Lung (tissue), 11 donors: ENCODE measurements at regions not wholly inside any gene's neighbourhood (a gene's known extent, or its start where the extent isn't known, plus 50 kb on each side); places are given as distances from the start of the nearest gene placed in this dataset.

Source experiments
- ATAC-seq: fragments of 200-7000 bp; cut with Tn5 transposase; one replicate; pipeline ENCODE4 v1.9.1; 2020; ENCODE audit warnings: moderate number of reproducible peaks; ENCODE audit not compliant: insufficient read depth, low FRiP score
- DNase-seq, 3 donors: peaks; one replicate each; pipeline ENCODE4 v3.0.0-alpha.2; 2013 to 2017
- H3K27ac ChIP-seq, 2 donors: one replicate each; pipeline ENCODE4 v1.5.1; 2013; ENCODE audit warnings: mild to moderate bottlenecking in 2 of 2, moderate library complexity in 2 of 2, control low read depth in 1 of 2, inconsistent platforms in 1 of 2, low read depth in 1 of 2, low read length in 1 of 2
- H3K27me3 ChIP-seq, 3 donors: one replicate each; pipeline ENCODE4 v1.5.1; 2013; ENCODE audit warnings: low read length in 2 of 3; ENCODE audit not compliant: control insufficient read depth in 3 of 3, insufficient read depth in 3 of 3
- H3K36me3 ChIP-seq, 4 donors: one replicate each; pipeline ENCODE4 v1.5.1; 2013; ENCODE audit warnings: low read length in 4 of 4, mild to moderate bottlenecking in 1 of 4, moderate library complexity in 1 of 4; ENCODE audit not compliant: control insufficient read depth in 4 of 4, insufficient read depth in 4 of 4
- H3K4me1 ChIP-seq, 5 donors: one replicate each; pipeline ENCODE4 v1.5.1; 2013; ENCODE audit warnings: low read length in 5 of 5, mild to moderate bottlenecking in 2 of 5, moderate library complexity in 1 of 5; ENCODE audit not compliant: control insufficient read depth in 5 of 5, insufficient read depth in 5 of 5
- H3K4me3 ChIP-seq: one replicate; pipeline ENCODE4 v1.5.1; 2013; ENCODE audit warnings: mild to moderate bottlenecking, control low read depth, moderate library complexity
- H3K9ac ChIP-seq, 2 donors: one replicate each; pipeline ENCODE4 v1.5.1; 2013; ENCODE audit warnings: low read length in 2 of 2, control low read depth in 1 of 2; ENCODE audit not compliant: insufficient read depth in 1 of 2
- H3K9me3 ChIP-seq, 4 donors: one replicate each; pipeline ENCODE4 v1.5.1; 2013; ENCODE audit warnings: low read length in 3 of 4, mild to moderate bottlenecking in 1 of 4, moderate library complexity in 1 of 4; ENCODE audit not compliant: control insufficient read depth in 4 of 4, insufficient read depth in 3 of 4
- CTCF ChIP-seq: IDR thresholded peaks from 2 replicates; pipeline ENCODE4 v1.5.1; 2012; ENCODE audit warnings: mild to moderate bottlenecking; ENCODE audit errors: control extremely low read depth, extremely low read depth
- WGBS, 2 donors: extraction: QIAGEN DNeasy Blood & Tissue Kit; methylation state at CpG; one replicate each; pipeline ENCODE4 v1.1.7; 2013; 5-methylcytosine and 5-hydroxymethylcytosine counted together
- donor health status: control.
- donor health status: control.
- donor health status: Bipolar disorder and iron deficiency.
- donor health status: healthy.
- donor health status: DM: yes; HTN: yes; CAD: no.

GRCh38 chr17:55829995-55830612 is 79.3 kb downstream of the PCTP start:
- Histone ChIP-seq H3K27me3 (no peaks in the 10 kb centered on the region), H3K27ac (no peak overlapping the region), H3K4me1 (peaks cover 0 to 4% (median 0%) of the 10 kb centered on the region in 5 donors), H3K9ac (no peak overlapping the region), H3K4me3 (no peak overlapping the region), H3K36me3 (no peaks in the 10 kb centered on the region), H3K9me3 (no peaks in the 10 kb centered on the region)
- ATAC-seq (no peak), DNase-seq (no peak)
- TF ChIP-seq CTCF = no peak
- WGBS, 2 donors = 80 to 91% methylated on average over 6 of the region's 6 CpGs

- peaks cover 0 to 4% (median 0%) of the 10 kb centered on the region in 5 donors for H3K4me1 ChIP-seq
- no peaks in the 10 kb centered on the region for H3K36me3 ChIP-seq
- H3K27me3 ChIP-seq = no peaks in the 10 kb centered on the region
- no peak for ATAC-seq
- H3K4me3 ChIP-seq = no peak overlapping the region
- no peak for TF ChIP-seq CTCF
- no peak for DNase-seq
- H3K9me3 ChIP-seq = no peaks in the 10 kb centered on the region
- H3K27ac ChIP-seq = no peak overlapping the region
- no peak overlapping the region for H3K9ac ChIP-seq
- WGBS, 2 donors = 68 to 78% methylated on average over 10 of the region's 10 CpGs
These were observed 80.0 kb downstream of the PCTP start for GRCh38 chr17:55830699-55831471.

GRCh38 chr17:55833306-55833705 is 82.5 kb downstream of the PCTP start:
- DNase-seq (no peak), ATAC-seq (no peak)
- 91 to 97% methylated on average over 1 of the region's 1 CpG for WGBS, 2 donors
- no peak for TF ChIP-seq CTCF
- no peak overlapping the region for H3K4me3 ChIP-seq
- H3K4me1 ChIP-seq = no peaks in the 10 kb centered on the region
- H3K9ac ChIP-seq = no peak overlapping the region
- H3K27ac ChIP-seq = no peak overlapping the region
- no peaks in the 10 kb centered on the region for H3K9me3 ChIP-seq
- no peaks in the 10 kb centered on the region for H3K36me3 ChIP-seq
- no peaks in the 10 kb centered on the region for H3K27me3 ChIP-seq
